ENCODE measurements at regions not wholly inside any gene's neighbourhood (a gene's known extent, or its start where the extent isn't known, plus 50 kb on each side); places are given as distances from the start of the nearest gene placed in this dataset.

DNA sequence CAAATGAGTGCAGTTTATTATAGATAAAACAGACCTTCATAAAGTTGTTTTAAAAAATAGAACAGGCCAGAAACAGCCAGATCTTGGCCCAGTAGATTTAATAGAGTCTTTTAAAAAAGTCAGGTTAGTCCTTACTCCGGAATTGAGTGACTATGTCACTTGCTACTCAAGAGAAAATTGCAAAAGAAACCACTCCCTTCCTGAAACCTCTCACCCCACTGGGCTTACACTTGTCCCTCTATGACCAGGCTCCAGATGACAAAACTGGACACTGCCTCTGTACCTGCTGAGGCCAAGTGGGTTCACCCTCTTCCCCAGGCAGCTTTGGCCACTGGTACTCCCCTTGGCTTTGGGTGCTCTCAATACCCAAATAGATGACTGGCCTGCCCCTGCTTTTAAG, 357.2 kb upstream of the TRPC7 start:
- H3K27ac ChIP-seq, result no peak overlapping the region
- TF ChIP-seq, protein P1, sequence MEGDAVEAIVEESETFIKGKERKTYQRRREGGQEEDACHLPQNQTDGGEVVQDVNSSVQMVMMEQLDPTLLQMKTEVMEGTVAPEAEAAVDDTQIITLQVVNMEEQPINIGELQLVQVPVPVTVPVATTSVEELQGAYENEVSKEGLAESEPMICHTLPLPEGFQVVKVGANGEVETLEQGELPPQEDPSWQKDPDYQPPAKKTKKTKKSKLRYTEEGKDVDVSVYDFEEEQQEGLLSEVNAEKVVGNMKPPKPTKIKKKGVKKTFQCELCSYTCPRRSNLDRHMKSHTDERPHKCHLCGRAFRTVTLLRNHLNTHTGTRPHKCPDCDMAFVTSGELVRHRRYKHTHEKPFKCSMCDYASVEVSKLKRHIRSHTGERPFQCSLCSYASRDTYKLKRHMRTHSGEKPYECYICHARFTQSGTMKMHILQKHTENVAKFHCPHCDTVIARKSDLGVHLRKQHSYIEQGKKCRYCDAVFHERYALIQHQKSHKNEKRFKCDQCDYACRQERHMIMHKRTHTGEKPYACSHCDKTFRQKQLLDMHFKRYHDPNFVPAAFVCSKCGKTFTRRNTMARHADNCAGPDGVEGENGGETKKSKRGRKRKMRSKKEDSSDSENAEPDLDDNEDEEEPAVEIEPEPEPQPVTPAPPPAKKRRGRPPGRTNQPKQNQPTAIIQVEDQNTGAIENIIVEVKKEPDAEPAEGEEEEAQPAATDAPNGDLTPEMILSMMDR (IDR thresholded peaks at IDR 0.05), result no peak
- TF ChIP-seq ZFX (IDR thresholded peaks at IDR 0.05; ENCODE audit: borderline replicate concordance), result no peak

GRCh38 chr5:136722086-136722485, 356.7 kb upstream of the TRPC7 start:
- H3K27ac ChIP-seq, result no peak overlapping the region
- no peak for TF ChIP-seq ZFX (IDR thresholded peaks at IDR 0.05; ENCODE audit: borderline replicate concordance)
- TF ChIP-seq, protein P1 (IDR thresholded peaks at IDR 0.05), result no peak

DNA sequence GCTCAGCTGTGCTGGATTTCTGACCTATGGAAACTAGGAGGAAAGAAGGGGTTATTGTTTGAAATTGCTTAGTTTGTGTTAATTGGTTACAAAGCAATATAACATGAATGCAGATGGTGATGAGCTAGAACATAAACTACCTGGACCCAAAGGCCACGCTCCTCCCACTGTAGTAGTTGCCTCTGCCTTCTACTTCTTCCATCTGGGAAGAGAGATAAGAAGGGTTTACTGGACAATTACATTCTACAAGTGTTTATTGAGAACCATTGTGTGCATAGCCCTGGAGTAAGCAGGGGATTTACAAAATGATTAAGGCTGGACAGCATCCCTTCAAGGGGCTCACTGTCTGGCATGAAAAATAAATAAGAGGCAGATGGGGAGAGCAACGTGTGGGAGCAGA, 355.3 kb upstream of the TRPC7 start:
- no peak overlapping the region for H3K27ac ChIP-seq
- no peak for TF ChIP-seq ZFX (IDR thresholded peaks at IDR 0.05; ENCODE audit: borderline replicate concordance)
- TF ChIP-seq, protein P1 (IDR thresholded peaks at IDR 0.05), result no peak

DNA sequence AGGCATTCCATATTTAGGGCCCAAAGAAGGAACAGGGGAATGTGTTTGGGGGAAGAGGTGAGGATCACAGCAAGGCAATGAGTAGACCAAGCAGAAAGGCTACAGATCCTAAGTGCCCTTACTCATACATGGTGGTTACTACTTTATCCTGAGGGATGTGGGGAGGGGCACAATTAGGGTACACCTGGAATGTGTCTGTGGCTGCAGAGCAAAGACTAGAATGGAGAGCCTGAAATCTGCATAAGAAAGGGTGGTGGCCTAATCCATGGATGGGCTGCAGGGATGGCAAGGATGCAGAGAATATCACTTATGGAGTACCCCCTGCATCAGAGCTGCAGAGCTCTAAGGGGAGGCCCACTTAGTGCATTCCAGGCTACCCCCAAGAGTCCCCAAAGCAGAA, 352.6 kb upstream of the TRPC7 start:
- H3K27ac ChIP-seq, result no peak overlapping the region
- TF ChIP-seq, protein P1 (IDR thresholded peaks at IDR 0.05), result no peak
- TF ChIP-seq ZFX (IDR thresholded peaks at IDR 0.05; ENCODE audit: borderline replicate concordance), result no peak

DNA sequence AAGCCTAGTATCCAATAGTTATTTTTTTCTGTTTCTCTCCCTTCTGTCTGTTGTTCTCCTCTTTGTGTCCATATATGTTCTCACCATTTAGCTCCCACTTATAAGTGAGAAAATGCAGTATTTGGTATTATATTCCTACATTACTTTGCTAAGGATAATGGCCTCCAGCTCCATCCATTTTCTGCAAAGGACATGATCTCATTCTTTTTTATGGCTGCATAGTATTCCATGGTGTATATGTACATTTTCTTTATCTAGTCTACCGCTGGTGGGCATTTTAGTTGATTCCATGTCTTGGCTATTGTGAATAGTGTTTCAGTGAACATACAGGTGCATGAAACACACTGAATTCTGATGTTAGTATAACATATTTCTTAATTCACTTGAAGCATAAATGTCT, 348.9 kb upstream of the TRPC7 start:
- TF ChIP-seq, protein P1 (IDR thresholded peaks at IDR 0.05), result no peak
- no peak for TF ChIP-seq ZFX (IDR thresholded peaks at IDR 0.05; ENCODE audit: borderline replicate concordance)

GRCh38 chr5:136712628-136713027, 347.3 kb upstream of the TRPC7 start:
- TF ChIP-seq ZFX (IDR thresholded peaks at IDR 0.05; ENCODE audit: borderline replicate concordance), result no peak
- TF ChIP-seq, protein P1 (IDR thresholded peaks at IDR 0.05), result no peak
- H3K27ac ChIP-seq, result no peak overlapping the region

More for the DNA sequence above, 348.9 kb upstream of the TRPC7 start:
- no peak overlapping the region for H3K27ac ChIP-seq

DNA sequence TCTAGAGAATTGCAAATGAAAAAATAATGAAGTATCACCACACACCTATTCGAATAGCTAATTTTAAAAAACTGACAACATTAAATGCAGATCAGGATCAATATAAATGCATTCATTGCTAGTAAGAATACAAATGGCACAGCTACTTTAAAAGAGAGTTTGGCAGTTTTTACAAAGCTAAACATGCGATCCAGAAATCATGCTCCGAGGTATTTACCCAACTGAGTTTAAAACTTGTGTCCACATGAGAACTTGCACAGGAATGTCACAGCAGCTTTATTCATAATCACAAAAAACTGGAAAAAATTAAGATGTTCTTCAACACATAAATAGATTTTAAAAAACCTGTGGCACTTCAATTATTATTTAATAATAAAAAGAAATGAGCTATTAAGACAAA, 345.5 kb upstream of the TRPC7 start:
- TF ChIP-seq, protein P1 (IDR thresholded peaks at IDR 0.05), result no peak
- TF ChIP-seq ZFX (IDR thresholded peaks at IDR 0.05; ENCODE audit: borderline replicate concordance), result no peak
- no peak overlapping the region for H3K27ac ChIP-seq

Measured in 22Rv1 (cell line).